ENCODE measurements at regions not wholly inside any gene's neighbourhood (a gene's known extent, or its start where the extent isn't known, plus 50 kb on each side); places are given as distances from the start of the nearest gene placed in this dataset.
"Not testable (repeated sequence)": the region's sequence is repeated elsewhere in the genome, so short reads cannot be mapped to it uniquely, and the experiment has no call there.

- H3K4me3 ChIP-seq (replicated peaks in 1 of 2; ENCODE audit: low read depth in 2 of 2, low read length in 2 of 2); DNase-seq (ENCODE audit: low read depth in 2 of 2): not testable (repeated sequence)
Measured at GRCh38 chr7:76971201-76971600, 61.0 kb downstream of the SPDYE17 start.

GRCh38 chr7:76969892-76970291 lies 62.3 kb downstream of the SPDYE17 start:
- not testable (repeated sequence) for H3K4me3 ChIP-seq (replicated peaks in 1 of 2; ENCODE audit: low read depth in 2 of 2, low read length in 2 of 2); DNase-seq (ENCODE audit: low read depth in 2 of 2)

- not testable (repeated sequence) for DNase-seq (ENCODE audit: low read depth in 2 of 2); H3K4me3 ChIP-seq (replicated peaks in 1 of 2; ENCODE audit: low read depth in 2 of 2, low read length in 2 of 2)
Measured at GRCh38 chr7:76965731-76966548, 66.2 kb downstream of the SPDYE17 start.

- not testable (repeated sequence) for H3K4me3 ChIP-seq (replicated peaks in 1 of 2; ENCODE audit: low read depth in 2 of 2, low read length in 2 of 2); DNase-seq (ENCODE audit: low read depth in 2 of 2)
Measured at GRCh38 chr7:76964050-76964449, 68.1 kb downstream of the SPDYE17 start.

GRCh38 chr7:76963061-76963460 lies 69.1 kb downstream of the SPDYE17 start:
- not testable (repeated sequence) for DNase-seq (ENCODE audit: low read depth in 2 of 2); H3K4me3 ChIP-seq (replicated peaks in 1 of 2; ENCODE audit: low read depth in 2 of 2, low read length in 2 of 2)

- DNase-seq (ENCODE audit: low read depth in 2 of 2); H3K4me3 ChIP-seq (replicated peaks in 1 of 2; ENCODE audit: low read depth in 2 of 2, low read length in 2 of 2): not testable (repeated sequence)
Measured at GRCh38 chr7:76960400-76960986, 71.7 kb downstream of the SPDYE17 start.

- not testable (repeated sequence) for H3K4me3 ChIP-seq (replicated peaks in 1 of 2; ENCODE audit: low read depth in 2 of 2, low read length in 2 of 2); DNase-seq (ENCODE audit: low read depth in 2 of 2)
Measured at GRCh38 chr7:76959573-76960399, 72.4 kb downstream of the SPDYE17 start.

GRCh38 chr7:76956531-76956930 lies 75.6 kb downstream of the SPDYE17 start:
- not testable (repeated sequence) for DNase-seq (ENCODE audit: low read depth in 2 of 2); H3K4me3 ChIP-seq (replicated peaks in 1 of 2; ENCODE audit: low read depth in 2 of 2, low read length in 2 of 2)

- not testable (repeated sequence) for H3K4me3 ChIP-seq (replicated peaks in 1 of 2; ENCODE audit: low read depth in 2 of 2, low read length in 2 of 2); DNase-seq (ENCODE audit: low read depth in 2 of 2)
Measured at GRCh38 chr7:76955124-76955523, 77.0 kb downstream of the SPDYE17 start.

GRCh38 chr7:76944603-76945002 lies 87.6 kb downstream of the SPDYE17 start:
- not testable (repeated sequence) for DNase-seq (ENCODE audit: low read depth in 2 of 2); H3K4me3 ChIP-seq (replicated peaks in 1 of 2; ENCODE audit: low read depth in 2 of 2, low read length in 2 of 2)

- not testable (repeated sequence) for H3K4me3 ChIP-seq (replicated peaks in 1 of 2; ENCODE audit: low read depth in 2 of 2, low read length in 2 of 2); DNase-seq (ENCODE audit: low read depth in 2 of 2)
Measured at GRCh38 chr7:76941809-76942765, 90.1 kb downstream of the SPDYE17 start.

GRCh38 chr7:76937781-76938180 lies 94.4 kb downstream of the SPDYE17 start:
- not testable (repeated sequence) for H3K4me3 ChIP-seq (replicated peaks in 1 of 2; ENCODE audit: low read depth in 2 of 2, low read length in 2 of 2); DNase-seq (ENCODE audit: low read depth in 2 of 2)

GRCh38 chr7:76937330-76937729 lies 94.8 kb downstream of the SPDYE17 start:
- not testable (repeated sequence) for DNase-seq (ENCODE audit: low read depth in 2 of 2); H3K4me3 ChIP-seq (replicated peaks in 1 of 2; ENCODE audit: low read depth in 2 of 2, low read length in 2 of 2)

GRCh38 chr7:76936346-76936745 lies 95.8 kb downstream of the SPDYE17 start:
- H3K4me3 ChIP-seq (replicated peaks in 1 of 2; ENCODE audit: low read depth in 2 of 2, low read length in 2 of 2); DNase-seq (ENCODE audit: low read depth in 2 of 2): not testable (repeated sequence)

- H3K4me3 ChIP-seq (replicated peaks in 1 of 2; ENCODE audit: low read depth in 2 of 2, low read length in 2 of 2); DNase-seq (ENCODE audit: low read depth in 2 of 2): not testable (repeated sequence)
Measured at GRCh38 chr7:76934711-76935110, 97.5 kb downstream of the SPDYE17 start.

- DNase-seq (ENCODE audit: low read depth in 2 of 2); H3K4me3 ChIP-seq (replicated peaks in 1 of 2; ENCODE audit: low read depth in 2 of 2, low read length in 2 of 2): not testable (repeated sequence)
Measured at GRCh38 chr7:76932957-76933356, 99.2 kb downstream of the SPDYE17 start.

GRCh38 chr7:76931441-76931840 lies 100.7 kb downstream of the SPDYE17 start:
- H3K4me3 ChIP-seq (replicated peaks in 1 of 2; ENCODE audit: low read depth in 2 of 2, low read length in 2 of 2); DNase-seq (ENCODE audit: low read depth in 2 of 2): not testable (repeated sequence)
